Right lobe of liver (tissue), 6 donors: ENCODE measurements at regions not wholly inside any gene's neighbourhood (a gene's known extent, or its start where the extent isn't known, plus 50 kb on each side); places are given as distances from the start of the nearest gene placed in this dataset.
"Not testable (repeated sequence)": the region's sequence is repeated elsewhere in the genome, so short reads cannot be mapped to it uniquely, and the experiment has no call there.

ENCODE experiments used
- ATAC-seq, 4 donors: fragments of 200-7000 bp; cut with Tn5 transposase; one replicate each; pipeline ENCODE4 v1.9.1; 2020; ENCODE audit warnings: mild to moderate bottlenecking in 4 of 4, moderate library complexity in 4 of 4
- DNase-seq, 3 donors: peaks; one replicate each; pipeline ENCODE4 v3.0.0-alpha.2; 2020
- H3K27ac ChIP-seq, 3 donors: fragments of 200-600 bp; one replicate each; pipeline ENCODE4 v1.8.0; 2022
- H3K27me3 ChIP-seq, 2 donors: fragments of 200-600 bp; one replicate each; pipeline ENCODE4 v1.8.0; 2022
- H3K36me3 ChIP-seq, 4 donors: fragments of 200-600 bp; sonication (generic) in 1 of 4; one replicate each; pipeline versions ENCODE4 v1.5.1 to v1.8.0; 2017 to 2022; ENCODE audit warnings: control low read depth in 1 of 4
- H3K4me1 ChIP-seq, 4 donors: fragments of 200-600 bp; sonication (generic) in 1 of 4; one replicate each; pipeline versions ENCODE4 v1.5.1 to v1.8.0; 2017 to 2022; ENCODE audit warnings: control low read depth in 1 of 4
- H3K4me3 ChIP-seq, 3 donors: fragments of 200-600 bp; one replicate each; pipeline ENCODE4 v1.8.0; 2022
- H3K9me3 ChIP-seq, 4 donors: fragments of 200-600 bp; sonication (generic) in 1 of 4; one replicate each; pipeline versions ENCODE4 v1.5.1 to v1.8.0; 2017 to 2022; ENCODE audit warnings: control low read depth in 1 of 4
- POLR2A ChIP-seq: fragments of 450-650 bp; IDR thresholded peaks from one replicate; pipeline ENCODE4 v1.6.1; 2017; ENCODE audit warnings: antibody characterized with exemption, mild to moderate bottlenecking
- WGBS: methylation state at CpG from one replicate; pipeline ENCODE4 v1.1.6; 2018; ENCODE audit warnings: low coverage, low lambda C conversion rate; ENCODE audit not compliant: insufficient coverage; ENCODE audit errors: missing lambda C conversion rate; 5-methylcytosine and 5-hydroxymethylcytosine counted together
- intact Hi-C, 2 donors: fragments of 100-400 bp; cut with DNase I; formaldehyde crosslinking; loops; one replicate each; pipeline versions ENCODE4 v1.11.2 to v1.14.1; 2022
- TF ChIP-seq, protein P1 (sequence below), 4 donors: fragments of 200-600 bp in 3 of 4; fragments of 450-650 bp in 1 of 4; IDR thresholded peaks; one replicate each; pipeline versions ENCODE4 v1.5.1 to v1.8.0; 2016 to 2022; ENCODE audit warnings: antibody characterized with exemption in 4 of 4, mild to moderate bottlenecking in 2 of 4
- donor health status: DM: no; HTN: yes; CAD: no.
- donor health status: DM: no; HTN: no; CAD: no.
- donor health status: DM: no; HTN: no; CAD: no.
- donor health status: DM: no; HTN: yes; CAD: no.
- donor health status: DM: no; HTN: yes; CAD: no.

DNA sequence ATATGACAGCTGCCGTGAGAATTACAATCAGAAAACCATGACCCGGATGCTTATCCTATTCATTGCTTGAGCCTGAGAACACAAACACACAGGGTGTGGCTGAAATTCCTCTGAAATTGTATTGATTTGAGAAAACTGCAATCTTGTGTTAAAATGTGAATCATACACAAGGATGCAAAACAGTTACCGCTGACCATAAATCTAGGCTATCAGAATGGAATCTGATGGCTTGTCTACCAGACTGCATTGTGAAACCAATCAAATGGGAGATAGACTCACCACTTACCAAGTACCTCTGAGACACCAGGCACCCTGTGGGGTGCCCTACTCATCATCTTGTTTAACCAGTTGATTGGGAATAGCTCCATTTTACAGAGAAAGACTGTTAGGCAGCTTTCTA is 188.7 kb upstream of the MSX2 start:
- no peak overlapping the region for H3K27ac ChIP-seq
- ATAC-seq: no peak
- WGBS: 67% methylated on average over 3 of the region's 3 CpGs

DNA sequence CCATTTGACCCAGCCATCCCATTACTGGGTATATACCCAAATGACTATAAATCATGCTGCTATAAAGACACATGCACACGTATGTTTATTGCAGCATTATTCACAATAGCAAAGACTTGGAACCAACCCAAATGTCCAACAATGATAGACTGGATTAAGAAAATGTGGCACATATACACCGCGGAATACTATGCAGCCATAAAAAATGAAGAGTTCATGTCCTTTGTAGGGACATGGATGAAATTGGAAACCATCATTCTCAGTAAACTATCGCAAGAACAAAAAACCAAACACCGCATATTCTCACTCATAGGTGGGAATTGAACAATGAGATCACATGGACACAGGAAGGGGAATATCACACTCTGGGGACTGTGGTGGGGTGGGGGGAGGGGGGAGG is 184.6 kb upstream of the MSX2 start:
- H3K27me3 ChIP-seq, H3K9me3 ChIP-seq, intact Hi-C loops, ATAC-seq, H3K36me3 ChIP-seq, H3K4me1 ChIP-seq, H3K4me3 ChIP-seq, DNase-seq, H3K27ac ChIP-seq: not testable (repeated sequence)
- 66% methylated on average over 3 of the region's 5 CpGs for WGBS

More for the DNA sequence above, 188.7 kb upstream of the MSX2 start:
- no peak overlapping the region for H3K4me3 ChIP-seq
- intact Hi-C loops: no loop called here
- H3K36me3 ChIP-seq: no peaks in the 10 kb centered on the region
- no peak for DNase-seq
- H3K4me1 ChIP-seq: peaks cover 0 to 4% (median 0%) of the 10 kb centered on the region in 4 donors
- H3K27me3 ChIP-seq: no peaks in the 10 kb centered on the region
- no peaks in the 10 kb centered on the region for H3K9me3 ChIP-seq
- TF ChIP-seq POLR2A: no peak

DNA sequence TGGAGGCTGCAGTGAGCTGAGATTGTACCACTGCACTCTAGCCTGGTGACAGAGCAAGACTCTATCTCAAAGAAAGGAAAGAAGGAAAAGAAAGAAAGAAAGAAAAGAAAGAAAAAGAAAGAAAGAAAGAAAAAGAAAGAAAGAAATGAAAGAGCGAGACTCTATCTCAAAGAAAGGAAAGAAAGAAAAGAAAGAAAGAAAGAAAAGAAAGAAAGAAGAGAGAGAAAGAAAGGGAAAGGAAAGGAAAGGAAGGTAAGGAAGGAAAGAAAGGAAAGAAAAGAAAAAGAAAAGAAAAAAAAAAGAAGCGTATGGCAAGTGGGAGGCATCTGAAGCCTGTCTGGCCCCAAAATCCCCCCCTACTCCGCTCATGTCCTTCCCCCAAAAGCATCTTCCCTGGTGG is 182.3 kb upstream of the MSX2 start:
- Histone ChIP-seq H3K36me3 (no peaks in the 10 kb centered on the region), H3K27me3 (peaks cover 0 to 4% of the 10 kb centered on the region in 2 donors), H3K27ac (no peak overlapping the region), H3K9me3 (no peaks in the 10 kb centered on the region), H3K4me3 (no peak overlapping the region), H3K4me1 (no peaks in the 10 kb centered on the region)
- intact Hi-C loops: no loop called here
- TF ChIP-seq, protein P1, sequence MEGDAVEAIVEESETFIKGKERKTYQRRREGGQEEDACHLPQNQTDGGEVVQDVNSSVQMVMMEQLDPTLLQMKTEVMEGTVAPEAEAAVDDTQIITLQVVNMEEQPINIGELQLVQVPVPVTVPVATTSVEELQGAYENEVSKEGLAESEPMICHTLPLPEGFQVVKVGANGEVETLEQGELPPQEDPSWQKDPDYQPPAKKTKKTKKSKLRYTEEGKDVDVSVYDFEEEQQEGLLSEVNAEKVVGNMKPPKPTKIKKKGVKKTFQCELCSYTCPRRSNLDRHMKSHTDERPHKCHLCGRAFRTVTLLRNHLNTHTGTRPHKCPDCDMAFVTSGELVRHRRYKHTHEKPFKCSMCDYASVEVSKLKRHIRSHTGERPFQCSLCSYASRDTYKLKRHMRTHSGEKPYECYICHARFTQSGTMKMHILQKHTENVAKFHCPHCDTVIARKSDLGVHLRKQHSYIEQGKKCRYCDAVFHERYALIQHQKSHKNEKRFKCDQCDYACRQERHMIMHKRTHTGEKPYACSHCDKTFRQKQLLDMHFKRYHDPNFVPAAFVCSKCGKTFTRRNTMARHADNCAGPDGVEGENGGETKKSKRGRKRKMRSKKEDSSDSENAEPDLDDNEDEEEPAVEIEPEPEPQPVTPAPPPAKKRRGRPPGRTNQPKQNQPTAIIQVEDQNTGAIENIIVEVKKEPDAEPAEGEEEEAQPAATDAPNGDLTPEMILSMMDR (IDR thresholded peaks at IDR 0.05): no peak
- no peak for TF ChIP-seq POLR2A
- 63% methylated on average over 3 of the region's 3 CpGs for WGBS
- ATAC-seq: no peak
- no peak for DNase-seq

DNA sequence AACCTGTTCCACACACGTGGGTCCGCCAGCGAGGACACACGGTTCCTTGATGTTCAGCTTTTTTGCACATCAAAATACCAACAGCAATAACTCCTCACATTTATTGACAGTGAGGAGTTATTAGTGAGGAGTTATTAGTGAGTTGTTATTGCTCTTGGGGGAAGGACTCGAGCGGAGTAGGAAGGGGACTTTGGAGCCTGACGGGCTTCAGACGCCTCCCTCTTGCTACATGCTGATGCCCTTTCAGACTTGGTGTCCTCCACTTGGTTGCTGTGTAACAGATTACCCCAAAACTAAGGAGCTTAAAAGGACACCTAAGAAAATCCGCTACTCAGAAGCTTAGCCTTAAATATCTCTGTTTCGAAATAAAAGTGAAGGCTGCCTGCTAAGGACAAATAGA is 181.9 kb upstream of the MSX2 start:
- Histone ChIP-seq H3K36me3 (no peaks in the 10 kb centered on the region), H3K27ac (no peak overlapping the region), H3K9me3 (no peaks in the 10 kb centered on the region), H3K27me3 (peaks cover 0 to 4% of the 10 kb centered on the region in 2 donors), H3K4me1 (no peaks in the 10 kb centered on the region), H3K4me3 (no peak overlapping the region)
- intact Hi-C loops: no loop called here
- ATAC-seq (no peak), DNase-seq (no peak)
- WGBS: 59% methylated on average over 10 of the region's 10 CpGs
- TF ChIP-seq POLR2A: no peak
- TF ChIP-seq, protein P1 (IDR thresholded peaks at IDR 0.05): no peak

DNA sequence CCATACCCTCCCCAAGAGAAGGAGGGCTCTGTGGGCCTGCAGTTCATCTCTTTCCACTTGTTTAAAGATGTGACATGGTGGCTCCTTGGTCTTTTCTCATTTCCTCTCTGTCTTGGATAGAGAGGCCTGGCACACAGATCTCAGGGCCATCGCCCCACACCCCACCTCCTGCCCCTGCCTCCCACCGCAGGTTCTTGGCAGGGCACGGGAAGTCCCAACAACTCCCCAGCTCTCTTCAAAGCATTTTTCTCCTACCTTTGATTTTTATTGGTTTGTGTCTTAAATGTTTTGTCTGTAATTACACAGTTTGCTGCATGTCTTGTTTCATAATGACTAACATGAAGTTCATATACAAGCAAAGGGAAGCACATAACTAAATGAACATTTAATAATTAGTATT is 178.5 kb upstream of the MSX2 start:
- intact Hi-C loops: no loop called here
- ATAC-seq: no peak

More for the DNA sequence above, 178.5 kb upstream of the MSX2 start:
- 27% methylated on average over 2 of the region's 3 CpGs for WGBS
- no peak overlapping the region for H3K27ac ChIP-seq
- no peaks in the 10 kb centered on the region for H3K4me1 ChIP-seq
- peaks cover 0 to 4% of the 10 kb centered on the region in 2 donors for H3K27me3 ChIP-seq
- H3K36me3 ChIP-seq: no peaks in the 10 kb centered on the region
- DNase-seq: no peak
- no peak for TF ChIP-seq POLR2A
- TF ChIP-seq, protein P1 (IDR thresholded peaks at IDR 0.05): no peak
- no peak overlapping the region for H3K4me3 ChIP-seq
- H3K9me3 ChIP-seq: no peaks in the 10 kb centered on the region
